DND-41 (cell line): ENCODE measurements at regions not wholly inside any gene's neighbourhood (a gene's known extent, or its start where the extent isn't known, plus 50 kb on each side); places are given as distances from the start of the nearest gene placed in this dataset.

Experiments used
- CTCF ChIP-seq: IDR thresholded peaks from 2 replicates; pipeline ENCODE4 v1.5.1; 2012; ENCODE audit warnings: borderline replicate concordance, low read length, moderate library complexity, mild to moderate bottlenecking; ENCODE audit not compliant: poor library complexity, severe bottlenecking; ENCODE audit errors: extremely low read depth
- EZH2 ChIP-seq: IDR thresholded peaks from 3 replicates; pipeline ENCODE4 v1.6.1; 2012; ENCODE audit warnings: borderline replicate concordance, low read depth, mild to moderate bottlenecking, moderate library complexity, low read length, inconsistent platforms; ENCODE audit not compliant: severe bottlenecking

GRCh38 chr5:166165596-166165995, 2125.8 kb upstream of the WWC1 start:
- no peak for TF ChIP-seq CTCF
- TF ChIP-seq EZH2, result no peak
